ENCODE measurements at regions not wholly inside any gene's neighbourhood (a gene's known extent, or its start where the extent isn't known, plus 50 kb on each side); places are given as distances from the start of the nearest gene placed in this dataset.

GRCh38 chr9:13651969-13652663, 372.6 kb upstream of the MPDZ start:
- POLR2A ChIA-PET = no interaction called here
- Mint-ChIP-seq H3K9me3 (ENCODE audit: insufficient read depth) (peaks cover 20% of the 10 kb centered on the region), H3K27me3 (ENCODE audit: low read depth) (no peaks in the 10 kb centered on the region), H3K4me3 (no peak overlapping the region), H3K36me3 (ENCODE audit: low read depth) (no peaks in the 10 kb centered on the region), H3K4me1 (ENCODE audit: low read depth) (no peaks in the 10 kb centered on the region), H3K27ac (no peak overlapping the region)
- CTCF ChIA-PET = no interaction called here
- ATAC-seq (no peak), DNase-seq (no peak)

- Mint-ChIP-seq H3K4me3 (no peak overlapping the region), H3K9me3 (ENCODE audit: insufficient read depth) (peaks cover 20% of the 10 kb centered on the region), H3K27ac (no peak overlapping the region), H3K27me3 (ENCODE audit: low read depth) (no peaks in the 10 kb centered on the region), H3K4me1 (ENCODE audit: low read depth) (no peaks in the 10 kb centered on the region), H3K36me3 (ENCODE audit: low read depth) (no peaks in the 10 kb centered on the region)
- DNase-seq = no peak
- ATAC-seq = no peak
- CTCF ChIA-PET = no interaction called here
- POLR2A ChIA-PET = no interaction called here
These were observed 372.0 kb upstream of the MPDZ start for GRCh38 chr9:13651526-13651925.

- ATAC-seq (no peak), DNase-seq (no peak)
- ChIA-PET CTCF (no interaction called here), POLR2A (no interaction called here)
- Mint-ChIP-seq H3K27me3 (ENCODE audit: low read depth) (no peaks in the 10 kb centered on the region), H3K36me3 (ENCODE audit: low read depth) (no peaks in the 10 kb centered on the region), H3K9me3 (ENCODE audit: insufficient read depth) (peaks cover 17% of the 10 kb centered on the region), H3K4me3 (no peak overlapping the region), H3K4me1 (ENCODE audit: low read depth) (no peaks in the 10 kb centered on the region), H3K27ac (no peak overlapping the region)
These were observed 369.2 kb upstream of the MPDZ start for GRCh38 chr9:13648676-13649075.

GRCh38 chr9:13648068-13648467, 368.6 kb upstream of the MPDZ start:
- CTCF ChIA-PET = no interaction called here
- H3K4me1 Mint-ChIP-seq (ENCODE audit: low read depth) = no peaks in the 10 kb centered on the region
- peaks cover 17% of the 10 kb centered on the region for H3K9me3 Mint-ChIP-seq (ENCODE audit: insufficient read depth)
- no peaks in the 10 kb centered on the region for H3K36me3 Mint-ChIP-seq (ENCODE audit: low read depth)
- DNase-seq (no peak), ATAC-seq (no peak)
- H3K27ac Mint-ChIP-seq = no peak overlapping the region
- no peak overlapping the region for H3K4me3 Mint-ChIP-seq
- H3K27me3 Mint-ChIP-seq (ENCODE audit: low read depth) = no peaks in the 10 kb centered on the region
- POLR2A ChIA-PET = no interaction called here

DNA sequence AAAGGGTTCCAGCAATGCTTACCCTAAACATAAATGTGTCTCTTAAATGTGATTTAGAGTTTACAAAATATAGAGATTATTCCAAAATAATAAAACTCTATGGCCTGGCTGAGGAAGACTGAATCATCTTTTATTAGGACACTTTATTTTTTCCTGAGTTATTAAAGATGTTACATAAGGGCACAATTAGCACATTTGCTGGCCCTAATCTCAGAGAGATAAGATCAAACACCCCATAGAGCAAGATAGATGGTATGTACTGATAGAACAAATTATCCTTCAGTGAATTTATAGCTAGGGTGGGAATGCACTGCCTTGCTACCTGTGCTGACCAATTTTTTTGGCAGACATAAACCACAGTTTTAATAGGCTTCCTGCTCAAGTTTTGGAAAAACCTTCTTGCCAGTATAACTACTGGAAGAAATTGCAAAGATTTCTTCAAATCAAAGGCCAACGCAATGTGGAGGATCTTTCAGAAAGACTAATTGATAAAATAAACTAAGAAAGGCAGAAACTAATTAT, 367.1 kb upstream of the MPDZ start:
- H3K9me3 Mint-ChIP-seq (ENCODE audit: insufficient read depth) = peaks cover 12% of the 10 kb centered on the region
- H3K4me3 Mint-ChIP-seq = no peak overlapping the region
- H3K27ac Mint-ChIP-seq = no peak overlapping the region
- ChIA-PET CTCF (no interaction called here), POLR2A (no interaction called here)
- no peaks in the 10 kb centered on the region for H3K27me3 Mint-ChIP-seq (ENCODE audit: low read depth)
- no peaks in the 10 kb centered on the region for H3K36me3 Mint-ChIP-seq (ENCODE audit: low read depth)
- no peaks in the 10 kb centered on the region for H3K4me1 Mint-ChIP-seq (ENCODE audit: low read depth)
- no peak for DNase-seq
- no peak for ATAC-seq

DNA sequence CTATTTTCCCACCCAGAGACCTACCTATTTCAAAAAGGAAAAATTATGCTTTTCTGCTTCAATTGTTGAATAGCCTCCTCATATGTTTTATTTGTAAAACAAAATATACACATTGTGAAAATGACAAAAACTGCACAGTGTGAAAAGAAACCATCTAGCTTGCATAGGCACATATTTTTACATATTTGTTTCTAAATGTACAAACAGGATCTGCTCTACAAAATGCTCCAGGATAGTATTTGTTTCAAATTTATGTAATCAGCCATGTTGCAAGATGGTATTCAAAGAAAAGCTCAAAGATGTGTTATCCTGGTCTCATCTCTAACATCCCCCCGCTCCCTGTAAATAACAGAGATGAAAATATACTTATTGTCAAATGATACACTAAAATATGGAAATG, 366.1 kb upstream of the MPDZ start:
- Mint-ChIP-seq H3K36me3 (ENCODE audit: low read depth) (no peaks in the 10 kb centered on the region), H3K4me3 (no peak overlapping the region), H3K27ac (no peak overlapping the region), H3K4me1 (ENCODE audit: low read depth) (no peaks in the 10 kb centered on the region), H3K9me3 (ENCODE audit: insufficient read depth) (peaks cover 11% of the 10 kb centered on the region), H3K27me3 (ENCODE audit: low read depth) (no peaks in the 10 kb centered on the region)
- POLR2A ChIA-PET = no interaction called here
- no peak for DNase-seq
- ATAC-seq = no peak
- CTCF ChIA-PET = no interaction called here

DNA sequence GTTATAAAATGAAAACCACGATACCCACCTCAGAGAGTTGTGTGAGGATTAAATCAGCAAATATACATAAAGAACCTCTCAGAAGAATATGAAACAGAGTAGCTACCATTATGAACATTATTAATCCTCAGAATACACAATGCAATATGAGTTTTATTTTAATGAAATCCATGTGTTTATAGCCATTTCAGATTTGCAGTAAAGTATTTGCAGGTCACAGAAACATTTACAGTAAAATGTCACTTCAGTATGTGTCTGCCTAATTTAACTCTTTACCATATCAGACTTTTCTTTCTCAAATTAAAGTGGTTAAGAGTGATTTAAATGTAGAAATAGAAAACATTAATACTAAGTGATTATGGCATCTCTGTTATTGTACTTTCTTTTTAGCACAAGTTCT, 365.2 kb upstream of the MPDZ start:
- no peak overlapping the region for H3K4me3 Mint-ChIP-seq
- no peak overlapping the region for H3K27ac Mint-ChIP-seq
- ChIA-PET POLR2A (no interaction called here), CTCF (no interaction called here)
- DNase-seq = no peak
- no peaks in the 10 kb centered on the region for H3K27me3 Mint-ChIP-seq (ENCODE audit: low read depth)
- no peaks in the 10 kb centered on the region for H3K36me3 Mint-ChIP-seq (ENCODE audit: low read depth)
- peaks cover 11% of the 10 kb centered on the region for H3K9me3 Mint-ChIP-seq (ENCODE audit: insufficient read depth)
- ATAC-seq = no peak
- no peaks in the 10 kb centered on the region for H3K4me1 Mint-ChIP-seq (ENCODE audit: low read depth)

DNA sequence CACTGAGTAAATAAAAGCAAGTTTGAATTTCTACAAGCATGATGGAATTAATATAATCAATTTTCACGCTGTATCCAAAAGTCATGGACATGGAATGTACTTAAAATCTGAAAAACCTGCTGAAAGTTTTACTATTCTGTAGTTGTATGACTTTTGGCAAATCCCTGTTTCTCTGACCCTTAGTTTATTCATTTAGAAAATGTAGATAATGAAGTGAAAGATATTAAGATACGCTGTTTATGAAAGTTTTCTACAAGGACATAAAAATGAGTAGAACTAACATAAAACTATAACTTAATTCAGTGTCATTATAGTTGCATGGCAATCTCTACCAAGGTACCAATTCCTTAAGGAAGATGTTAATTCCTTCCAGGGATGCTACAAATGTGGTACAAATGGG, 363.2 kb upstream of the MPDZ start:
- H3K9me3 Mint-ChIP-seq (ENCODE audit: insufficient read depth) = peaks cover 13% of the 10 kb centered on the region
- no peak overlapping the region for H3K4me3 Mint-ChIP-seq
- H3K27ac Mint-ChIP-seq = no peak overlapping the region
- H3K4me1 Mint-ChIP-seq (ENCODE audit: low read depth) = no peaks in the 10 kb centered on the region
- no peaks in the 10 kb centered on the region for H3K36me3 Mint-ChIP-seq (ENCODE audit: low read depth)
- no peak for DNase-seq
- no peak for ATAC-seq
- no peaks in the 10 kb centered on the region for H3K27me3 Mint-ChIP-seq (ENCODE audit: low read depth)
- ChIA-PET POLR2A (no interaction called here), CTCF (no interaction called here)

DNA sequence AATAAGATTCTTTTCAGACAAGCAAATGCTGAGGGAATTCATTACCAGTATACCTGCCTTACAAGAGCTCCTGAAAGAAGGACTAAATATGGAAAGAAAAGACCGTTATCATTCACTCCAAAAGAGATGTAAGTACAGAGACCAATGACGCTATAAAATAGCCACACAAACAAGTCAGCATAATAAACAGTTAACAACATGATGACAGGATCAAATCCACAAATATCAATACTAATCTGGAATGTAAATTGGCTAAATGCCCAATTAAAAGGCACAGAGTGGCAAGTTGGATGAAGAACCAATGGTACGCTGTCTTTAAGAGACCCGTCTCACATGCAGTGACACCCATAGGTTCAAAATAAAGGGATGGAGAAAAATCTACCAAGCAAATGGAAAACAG, 349.6 kb upstream of the MPDZ start:
- CTCF ChIA-PET = interaction anchor here (1.2 kb wide), 1 partner anchor 12 kb away, joined by 3 read pairs; no protein-coding TSS in a partner anchor
- Mint-ChIP-seq H3K4me1 (ENCODE audit: low read depth) (no peaks in the 10 kb centered on the region), H3K27ac (no peak overlapping the region), H3K9me3 (ENCODE audit: insufficient read depth) (peaks cover 18% of the 10 kb centered on the region), H3K4me3 (no peak overlapping the region), H3K27me3 (ENCODE audit: low read depth) (no peaks in the 10 kb centered on the region), H3K36me3 (ENCODE audit: low read depth) (no peaks in the 10 kb centered on the region)
- ATAC-seq (no peak), DNase-seq (no peak)
- POLR2A ChIA-PET = no interaction called here

DNA sequence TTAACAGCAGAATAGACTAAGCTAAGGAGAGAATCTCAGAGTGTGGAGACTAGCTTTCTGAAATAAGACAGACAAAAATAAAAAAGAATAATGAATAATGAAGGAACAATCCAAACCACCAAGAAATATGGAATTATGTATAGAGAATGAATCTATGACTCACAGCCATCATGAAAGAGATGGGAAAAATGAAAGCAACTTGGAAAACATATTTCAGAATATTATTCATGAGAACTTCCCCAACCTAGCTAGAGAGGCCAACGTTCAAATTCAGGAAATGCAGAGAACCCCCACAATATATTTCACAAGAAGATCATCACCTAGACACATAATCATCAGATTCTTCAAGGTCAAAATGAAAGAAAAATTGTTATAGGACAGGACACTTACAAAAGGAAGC, 349.0 kb upstream of the MPDZ start:
- Mint-ChIP-seq H3K9me3 (ENCODE audit: insufficient read depth) (peaks cover 13% of the 10 kb centered on the region), H3K36me3 (ENCODE audit: low read depth) (no peaks in the 10 kb centered on the region), H3K27me3 (ENCODE audit: low read depth) (no peaks in the 10 kb centered on the region), H3K27ac (no peak overlapping the region), H3K4me1 (ENCODE audit: low read depth) (no peaks in the 10 kb centered on the region), H3K4me3 (no peak overlapping the region)
- no peak for DNase-seq
- no peak for ATAC-seq
- POLR2A ChIA-PET = no interaction called here
- CTCF ChIA-PET = interaction anchor here (1.2 kb wide), 1 partner anchor 11 kb away, joined by 3 read pairs; no protein-coding TSS in a partner anchor

- H3K4me1 Mint-ChIP-seq (ENCODE audit: low read depth) = no peaks in the 10 kb centered on the region
- no peak for ATAC-seq
- H3K27ac Mint-ChIP-seq = no peak overlapping the region
- ChIA-PET POLR2A (no interaction called here), CTCF (no interaction called here)
- no peak for DNase-seq
- no peak overlapping the region for H3K4me3 Mint-ChIP-seq
- no peaks in the 10 kb centered on the region for H3K27me3 Mint-ChIP-seq (ENCODE audit: low read depth)
- peaks cover 11% of the 10 kb centered on the region for H3K9me3 Mint-ChIP-seq (ENCODE audit: insufficient read depth)
- H3K36me3 Mint-ChIP-seq (ENCODE audit: low read depth) = no peaks in the 10 kb centered on the region
These were observed 348.0 kb upstream of the MPDZ start for GRCh38 chr9:13627502-13627901.

DNA sequence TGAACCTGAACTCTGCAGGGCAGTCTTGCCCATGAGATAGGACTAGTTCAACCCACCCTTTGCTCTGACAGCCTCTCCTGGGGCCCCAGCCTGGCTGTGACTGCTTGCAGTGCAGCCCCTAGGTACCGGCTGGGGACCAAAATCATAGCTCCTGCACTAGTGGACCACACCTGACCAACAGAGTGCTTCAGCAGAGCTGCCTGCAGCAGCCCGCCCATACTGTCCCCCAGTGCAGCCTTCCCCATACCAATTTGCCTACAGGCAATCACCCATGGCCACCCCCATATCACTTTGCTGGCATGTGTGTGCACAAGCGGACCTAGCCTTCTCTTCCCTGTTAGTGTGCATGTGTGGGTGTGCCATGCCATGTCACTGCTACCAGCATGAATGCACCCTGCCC, 347.6 kb upstream of the MPDZ start:
- Mint-ChIP-seq H3K36me3 (ENCODE audit: low read depth) (no peaks in the 10 kb centered on the region), H3K27me3 (ENCODE audit: low read depth) (no peaks in the 10 kb centered on the region), H3K27ac (no peak overlapping the region), H3K4me3 (no peak overlapping the region), H3K9me3 (ENCODE audit: insufficient read depth) (peaks cover 11% of the 10 kb centered on the region), H3K4me1 (ENCODE audit: low read depth) (no peaks in the 10 kb centered on the region)
- ChIA-PET POLR2A (no interaction called here), CTCF (no interaction called here)
- ATAC-seq (no peak), DNase-seq (no peak)

GRCh38 chr9:13626601-13627000, 347.1 kb upstream of the MPDZ start:
- ChIA-PET CTCF (no interaction called here), POLR2A (no interaction called here)
- no peaks in the 10 kb centered on the region for H3K36me3 Mint-ChIP-seq (ENCODE audit: low read depth)
- H3K27me3 Mint-ChIP-seq (ENCODE audit: low read depth) = no peaks in the 10 kb centered on the region
- H3K27ac Mint-ChIP-seq = no peak overlapping the region
- peaks cover 6% of the 10 kb centered on the region for H3K9me3 Mint-ChIP-seq (ENCODE audit: insufficient read depth)
- DNase-seq (no peak), ATAC-seq (no peak)
- H3K4me1 Mint-ChIP-seq (ENCODE audit: low read depth) = no peaks in the 10 kb centered on the region
- no peak overlapping the region for H3K4me3 Mint-ChIP-seq
